Panc1 (cell line): ENCODE measurements at regions not wholly inside any gene's neighbourhood (a gene's known extent, or its start where the extent isn't known, plus 50 kb on each side); places are given as distances from the start of the nearest gene placed in this dataset.

Experiments used
- POLR2AphosphoS5 ChIP-seq: IDR thresholded peaks from 2 replicates; pipeline ENCODE4 v1.6.1; 2012; ENCODE audit warnings: mild to moderate bottlenecking, low read depth, low read length, moderate library complexity
- TCF7L2 ChIP-seq: IDR thresholded peaks from 2 replicates; pipeline ENCODE4 v1.6.1; 2011; ENCODE audit warnings: mild to moderate bottlenecking, low read depth, low read length, inconsistent platforms
- TF ChIP-seq, protein P1 (sequence below): fragments of 450-650 bp; IDR thresholded peaks from 2 replicates; pipeline ENCODE4 v1.5.1; 2017; ENCODE audit warnings: mild to moderate bottlenecking

DNA sequence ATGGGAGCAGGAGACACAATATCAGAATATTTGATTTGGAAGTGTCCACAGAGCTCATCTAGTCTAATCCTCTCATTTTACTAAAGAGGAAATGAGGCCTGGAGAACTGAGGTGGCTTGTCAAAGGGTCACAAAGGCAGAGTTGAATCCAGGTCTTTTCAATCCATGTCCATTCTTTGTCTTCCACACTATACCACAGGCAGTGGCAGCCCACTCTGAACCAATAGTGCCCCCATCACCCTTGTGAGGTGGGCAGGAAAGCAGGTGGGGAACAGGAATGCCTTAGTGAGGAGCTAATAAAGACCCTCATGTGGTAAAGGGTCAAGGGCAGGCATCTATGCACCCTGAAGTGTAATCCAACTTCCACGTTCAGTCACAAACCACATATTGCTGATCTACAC, 134.8 kb upstream of the EGLN3 start:
- TF ChIP-seq TCF7L2 (no peak), POLR2AphosphoS5 (no peak)
- TF ChIP-seq, protein P1, sequence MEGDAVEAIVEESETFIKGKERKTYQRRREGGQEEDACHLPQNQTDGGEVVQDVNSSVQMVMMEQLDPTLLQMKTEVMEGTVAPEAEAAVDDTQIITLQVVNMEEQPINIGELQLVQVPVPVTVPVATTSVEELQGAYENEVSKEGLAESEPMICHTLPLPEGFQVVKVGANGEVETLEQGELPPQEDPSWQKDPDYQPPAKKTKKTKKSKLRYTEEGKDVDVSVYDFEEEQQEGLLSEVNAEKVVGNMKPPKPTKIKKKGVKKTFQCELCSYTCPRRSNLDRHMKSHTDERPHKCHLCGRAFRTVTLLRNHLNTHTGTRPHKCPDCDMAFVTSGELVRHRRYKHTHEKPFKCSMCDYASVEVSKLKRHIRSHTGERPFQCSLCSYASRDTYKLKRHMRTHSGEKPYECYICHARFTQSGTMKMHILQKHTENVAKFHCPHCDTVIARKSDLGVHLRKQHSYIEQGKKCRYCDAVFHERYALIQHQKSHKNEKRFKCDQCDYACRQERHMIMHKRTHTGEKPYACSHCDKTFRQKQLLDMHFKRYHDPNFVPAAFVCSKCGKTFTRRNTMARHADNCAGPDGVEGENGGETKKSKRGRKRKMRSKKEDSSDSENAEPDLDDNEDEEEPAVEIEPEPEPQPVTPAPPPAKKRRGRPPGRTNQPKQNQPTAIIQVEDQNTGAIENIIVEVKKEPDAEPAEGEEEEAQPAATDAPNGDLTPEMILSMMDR = no peak
